ENCODE measurements at regions not wholly inside any gene's neighbourhood (a gene's known extent, or its start where the extent isn't known, plus 50 kb on each side); places are given as distances from the start of the nearest gene placed in this dataset.

GRCh38 chr5:158011422-158011821 lies 152.5 kb upstream of the CLINT1 start:
- Histone ChIP-seq H3K4me1 (ENCODE audit: control insufficient read depth, insufficient read depth, low read length, poor library complexity, severe bottlenecking) (no peaks in the 10 kb centered on the region), H3K4me3 (ENCODE audit: extremely low read depth, insufficient read depth, low read length, poor library complexity, severe bottlenecking) (no peak overlapping the region), H3K9me3 (ENCODE audit: control insufficient read depth, low read length) (no peaks in the 10 kb centered on the region), H3K27ac (ENCODE audit: low read depth, low read length, severe bottlenecking) (no peak overlapping the region), H3K36me3 (ENCODE audit: control insufficient read depth, insufficient read depth, low read length) (no peaks in the 10 kb centered on the region)

DNA sequence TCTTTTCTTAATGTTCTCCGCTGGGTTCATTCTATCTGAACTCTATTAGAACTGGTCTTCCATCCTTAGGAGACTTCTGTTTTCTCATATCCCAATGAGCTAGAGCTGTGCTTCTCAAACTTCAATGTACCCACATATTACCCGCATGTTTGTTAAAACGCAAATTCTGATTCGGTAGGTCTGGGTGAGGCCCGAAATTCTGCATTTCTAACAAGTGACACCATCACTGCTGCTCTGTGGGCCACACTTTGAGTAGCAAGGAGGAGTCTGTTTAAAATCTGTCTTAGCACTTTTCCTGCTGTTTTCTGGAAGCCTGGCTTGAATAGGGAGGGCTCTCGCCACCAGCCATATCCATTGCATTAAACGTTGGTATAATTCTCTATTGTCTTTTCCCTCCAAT lies 151.9 kb upstream of the CLINT1 start:
- H3K27ac ChIP-seq (ENCODE audit: low read depth, low read length, severe bottlenecking), result no peak overlapping the region
- no peaks in the 10 kb centered on the region for H3K36me3 ChIP-seq (ENCODE audit: control insufficient read depth, insufficient read depth, low read length)
- peaks cover 3% of the 10 kb centered on the region for H3K9me3 ChIP-seq (ENCODE audit: control insufficient read depth, low read length)
- H3K4me1 ChIP-seq (ENCODE audit: control insufficient read depth, insufficient read depth, low read length, poor library complexity, severe bottlenecking), result no peaks in the 10 kb centered on the region
- 80 to 83% methylated on average over 4 to 5 of the region's 7 CpGs for WGBS, 2 experiments (ENCODE audit: insufficient coverage in 2 of 2)
- no peak overlapping the region for H3K4me3 ChIP-seq (ENCODE audit: extremely low read depth, insufficient read depth, low read length, poor library complexity, severe bottlenecking)

DNA sequence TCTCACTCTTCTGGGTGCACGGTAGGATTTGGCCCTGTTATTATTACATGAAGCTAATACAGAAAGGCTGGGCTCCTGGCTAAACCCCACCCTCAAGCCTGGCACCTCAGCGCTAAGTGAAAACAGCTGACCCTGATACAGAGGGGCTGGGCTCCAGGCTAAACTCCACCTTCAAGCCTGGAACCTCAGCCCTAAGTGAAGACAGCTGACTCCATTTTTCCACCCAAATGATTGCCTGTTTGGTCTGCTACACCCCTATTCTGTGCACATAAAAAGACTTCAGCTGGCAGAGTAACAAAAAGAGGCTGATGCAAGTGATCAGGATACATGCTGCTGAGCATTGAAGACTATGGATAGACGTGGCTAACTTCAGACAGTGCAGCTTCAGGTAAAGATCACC lies 148.4 kb upstream of the CLINT1 start:
- Histone ChIP-seq H3K27ac (ENCODE audit: low read depth, low read length, severe bottlenecking) (no peak overlapping the region), H3K4me1 (ENCODE audit: control insufficient read depth, insufficient read depth, low read length, poor library complexity, severe bottlenecking) (no peaks in the 10 kb centered on the region), H3K36me3 (ENCODE audit: control insufficient read depth, insufficient read depth, low read length) (no peaks in the 10 kb centered on the region), H3K4me3 (ENCODE audit: extremely low read depth, insufficient read depth, low read length, poor library complexity, severe bottlenecking) (no peak overlapping the region), H3K9me3 (ENCODE audit: control insufficient read depth, low read length) (peaks cover 6% of the 10 kb centered on the region)
- 86 to 89% methylated on average over 1 to 3 of the region's 3 CpGs for WGBS, 2 experiments (ENCODE audit: insufficient coverage in 2 of 2)

DNA sequence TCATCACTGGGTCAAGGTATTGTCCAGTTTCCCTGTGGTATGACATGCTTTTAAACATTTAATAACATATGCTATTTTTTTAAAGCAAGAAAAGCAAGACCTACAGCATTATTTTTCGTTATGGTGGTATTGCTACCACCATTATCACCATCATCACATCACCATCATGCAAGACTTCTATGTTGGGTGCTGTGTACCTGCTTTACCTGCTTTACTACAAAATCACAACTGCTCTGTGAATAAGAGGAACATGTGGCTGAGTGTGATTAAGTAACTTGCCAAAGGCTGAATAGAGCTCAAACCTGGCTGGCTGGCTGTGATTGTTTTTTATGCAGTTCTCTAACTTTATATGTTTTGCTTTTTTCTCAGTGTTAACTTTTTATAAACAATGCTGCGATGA lies 140.8 kb upstream of the CLINT1 start:
- no peaks in the 10 kb centered on the region for H3K9me3 ChIP-seq (ENCODE audit: control insufficient read depth, low read length)
- WGBS, 2 experiments (ENCODE audit: insufficient coverage in 2 of 2), result no CpG with 5 or more reads among the region's 2 CpGs
- H3K27ac ChIP-seq (ENCODE audit: low read depth, low read length, severe bottlenecking), result no peak overlapping the region
- H3K36me3 ChIP-seq (ENCODE audit: control insufficient read depth, insufficient read depth, low read length), result no peaks in the 10 kb centered on the region
- H3K4me3 ChIP-seq (ENCODE audit: extremely low read depth, insufficient read depth, low read length, poor library complexity, severe bottlenecking), result no peak overlapping the region
- H3K4me1 ChIP-seq (ENCODE audit: control insufficient read depth, insufficient read depth, low read length, poor library complexity, severe bottlenecking), result no peaks in the 10 kb centered on the region

DNA sequence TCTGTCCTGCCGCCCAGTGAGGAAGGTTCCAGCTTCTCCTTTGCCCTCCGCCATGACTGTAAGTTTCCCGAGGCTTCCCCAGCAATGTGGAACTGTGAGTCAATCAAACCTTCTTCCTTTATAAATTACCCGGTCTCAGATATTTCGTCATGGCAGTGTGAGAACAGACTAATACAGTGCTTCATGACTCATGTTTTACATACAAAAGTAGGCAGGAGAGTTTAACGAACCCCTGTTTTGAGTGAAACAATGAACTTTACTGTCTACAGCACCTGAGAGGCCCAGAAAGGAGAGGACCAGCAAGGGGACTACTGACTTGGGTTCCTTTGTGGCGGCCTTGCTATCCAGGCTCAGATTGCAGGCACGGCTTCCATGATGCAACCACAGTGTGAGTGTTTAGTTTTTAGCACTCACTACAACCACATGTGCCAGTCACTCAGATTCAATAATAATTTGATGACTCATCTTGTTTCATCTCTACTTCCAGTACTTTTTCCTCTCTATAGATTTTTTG lies 139.1 kb upstream of the CLINT1 start:
- Histone ChIP-seq H3K36me3 (ENCODE audit: control insufficient read depth, insufficient read depth, low read length) (no peaks in the 10 kb centered on the region), H3K4me3 (ENCODE audit: extremely low read depth, insufficient read depth, low read length, poor library complexity, severe bottlenecking) (no peak overlapping the region)
- 93 to 94% methylated on average over 5 to 7 of the region's 8 CpGs for WGBS, 2 experiments (ENCODE audit: insufficient coverage in 2 of 2)

DNA sequence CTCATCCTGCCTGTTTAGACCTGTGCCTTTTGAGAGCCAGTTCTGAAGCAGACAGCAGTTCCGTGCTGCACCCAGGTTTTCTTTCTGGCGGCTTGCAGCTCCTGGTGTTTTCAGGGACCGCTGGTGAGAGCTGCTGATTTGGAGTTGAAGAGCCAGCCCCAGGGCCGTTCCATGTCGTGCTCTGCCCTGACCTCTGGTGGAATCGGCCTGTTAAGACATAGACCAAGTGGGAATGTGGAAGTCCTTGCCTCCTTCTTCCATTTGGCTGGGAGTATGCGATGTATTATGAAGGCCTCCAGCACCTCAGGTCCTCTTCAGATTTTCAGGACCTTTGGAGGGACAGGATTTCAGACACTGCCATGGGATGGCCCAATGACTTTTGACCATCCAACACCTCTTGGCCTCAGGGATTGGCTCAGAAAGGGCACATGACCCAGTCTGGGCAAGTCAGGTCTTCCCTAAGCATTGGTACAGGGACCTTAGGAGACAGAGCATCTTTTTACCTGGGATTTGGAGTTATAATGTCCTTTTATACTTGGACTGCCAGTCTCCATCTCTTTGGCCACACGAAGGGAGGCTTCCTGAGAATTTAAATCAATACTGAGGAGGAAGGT lies 136.1 kb upstream of the CLINT1 start:
- Histone ChIP-seq H3K9me3 (ENCODE audit: control insufficient read depth, low read length) (no peaks in the 10 kb centered on the region), H3K27ac (ENCODE audit: low read depth, low read length, severe bottlenecking) (no peak overlapping the region), H3K36me3 (ENCODE audit: control insufficient read depth, insufficient read depth, low read length) (no peaks in the 10 kb centered on the region), H3K4me3 (ENCODE audit: extremely low read depth, insufficient read depth, low read length, poor library complexity, severe bottlenecking) (no peak overlapping the region), H3K4me1 (ENCODE audit: control insufficient read depth, insufficient read depth, low read length, poor library complexity, severe bottlenecking) (no peaks in the 10 kb centered on the region)
- 20 to 29% methylated on average over 4 to 5 of the region's 8 CpGs for WGBS, 2 experiments (ENCODE audit: insufficient coverage in 2 of 2)

More for the DNA sequence above, 139.1 kb upstream of the CLINT1 start:
- Histone ChIP-seq H3K27ac (ENCODE audit: low read depth, low read length, severe bottlenecking) (no peak overlapping the region), H3K9me3 (ENCODE audit: control insufficient read depth, low read length) (no peaks in the 10 kb centered on the region), H3K4me1 (ENCODE audit: control insufficient read depth, insufficient read depth, low read length, poor library complexity, severe bottlenecking) (no peaks in the 10 kb centered on the region)

DNA sequence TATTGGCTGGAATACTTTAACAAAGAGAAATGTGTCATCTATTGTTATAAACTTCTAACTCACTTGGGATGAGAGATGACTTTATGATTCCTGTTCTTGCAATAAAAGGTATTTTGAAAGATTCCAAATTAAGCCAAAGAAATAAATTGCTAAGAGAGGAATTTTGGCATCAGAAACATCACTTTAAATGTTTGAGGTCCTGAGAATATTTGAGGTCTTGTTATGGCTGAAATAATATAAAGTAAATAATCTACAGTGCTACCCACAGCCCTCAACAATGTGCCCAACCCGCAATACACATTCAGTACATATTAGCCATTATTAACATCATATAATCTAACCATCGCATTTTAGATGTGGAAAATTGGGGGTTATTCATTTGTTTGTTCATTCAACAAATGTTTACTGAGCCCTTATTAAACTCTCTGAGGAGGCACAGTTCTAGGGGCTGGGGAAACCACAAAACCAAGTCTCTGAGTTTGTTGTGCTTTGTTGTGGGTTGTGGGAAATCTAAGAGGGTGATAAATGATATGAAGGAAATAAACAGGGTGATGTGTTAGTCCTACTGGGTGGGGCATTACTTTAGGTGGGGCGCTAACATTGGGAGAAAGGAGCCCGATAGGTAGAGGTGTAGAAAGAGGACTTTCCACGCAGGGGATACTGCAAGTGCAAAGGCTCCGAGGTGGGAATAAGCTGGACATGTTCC lies 135.2 kb upstream of the CLINT1 start:
- Histone ChIP-seq H3K9me3 (ENCODE audit: control insufficient read depth, low read length) (no peaks in the 10 kb centered on the region), H3K4me1 (ENCODE audit: control insufficient read depth, insufficient read depth, low read length, poor library complexity, severe bottlenecking) (no peaks in the 10 kb centered on the region), H3K27ac (ENCODE audit: low read depth, low read length, severe bottlenecking) (no peak overlapping the region), H3K36me3 (ENCODE audit: control insufficient read depth, insufficient read depth, low read length) (no peaks in the 10 kb centered on the region), H3K4me3 (ENCODE audit: extremely low read depth, insufficient read depth, low read length, poor library complexity, severe bottlenecking) (no peak overlapping the region)
- 92 to 100% methylated on average over 3 to 4 of the region's 6 CpGs for WGBS, 2 experiments (ENCODE audit: insufficient coverage in 2 of 2)

DNA sequence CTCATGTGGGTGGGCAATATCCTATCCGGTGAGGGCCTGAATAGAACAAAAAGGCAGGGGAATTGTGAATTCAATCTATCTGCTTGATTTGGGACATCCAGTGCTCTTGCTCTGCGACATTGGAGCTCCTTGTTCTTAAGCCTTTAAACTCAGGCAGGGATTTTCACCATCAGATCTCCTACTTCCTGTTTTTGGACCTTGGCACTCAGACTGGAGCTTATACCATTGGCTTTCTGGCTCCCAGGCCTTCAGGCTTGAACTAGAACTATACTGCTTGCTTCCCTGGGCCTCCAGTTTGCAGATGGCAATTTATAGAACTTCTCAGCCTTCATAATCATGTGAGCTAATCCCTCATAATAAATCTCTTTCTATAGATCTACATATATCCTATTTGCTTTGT lies 134.3 kb upstream of the CLINT1 start:
- 94 to 100% methylated on average over 1 to 2 of the region's 2 CpGs for WGBS, 2 experiments (ENCODE audit: insufficient coverage in 2 of 2)
- no peak overlapping the region for H3K4me3 ChIP-seq (ENCODE audit: extremely low read depth, insufficient read depth, low read length, poor library complexity, severe bottlenecking)
- no peak overlapping the region for H3K27ac ChIP-seq (ENCODE audit: low read depth, low read length, severe bottlenecking)
- no peaks in the 10 kb centered on the region for H3K36me3 ChIP-seq (ENCODE audit: control insufficient read depth, insufficient read depth, low read length)
- no peaks in the 10 kb centered on the region for H3K9me3 ChIP-seq (ENCODE audit: control insufficient read depth, low read length)
- no peaks in the 10 kb centered on the region for H3K4me1 ChIP-seq (ENCODE audit: control insufficient read depth, insufficient read depth, low read length, poor library complexity, severe bottlenecking)

DNA sequence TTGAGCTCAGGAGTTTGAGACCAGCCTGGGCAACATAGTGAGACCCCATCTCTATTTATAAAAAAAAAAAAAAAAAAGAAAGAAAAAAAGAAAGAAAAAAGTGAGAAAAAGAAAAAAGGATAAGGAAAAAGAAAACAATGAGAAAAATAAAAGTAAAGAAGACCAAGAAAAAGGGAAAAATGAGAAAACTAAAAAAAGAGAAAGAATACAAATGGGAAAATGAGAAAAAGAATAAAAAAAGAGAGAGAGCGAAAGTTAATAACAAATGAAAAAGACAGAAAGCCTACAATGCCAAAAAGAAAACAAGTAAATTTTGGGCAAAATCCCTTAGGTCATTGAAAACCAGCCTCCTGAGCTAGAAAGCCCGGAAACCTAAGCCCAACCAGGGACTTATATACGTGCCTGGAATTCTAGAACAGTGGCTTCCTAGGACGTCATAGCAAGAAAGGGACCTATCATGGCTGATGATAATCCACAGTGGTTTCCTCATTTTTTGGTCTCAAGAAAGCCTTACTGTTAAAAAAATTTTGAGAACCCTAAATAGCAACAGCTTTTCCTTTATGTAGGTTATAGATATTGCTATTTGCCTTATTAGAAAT lies 131.7 kb upstream of the CLINT1 start:
- Histone ChIP-seq H3K4me1 (ENCODE audit: control insufficient read depth, insufficient read depth, low read length, poor library complexity, severe bottlenecking) (no peaks in the 10 kb centered on the region), H3K9me3 (ENCODE audit: control insufficient read depth, low read length) (no peaks in the 10 kb centered on the region), H3K4me3 (ENCODE audit: extremely low read depth, insufficient read depth, low read length, poor library complexity, severe bottlenecking) (no peak overlapping the region), H3K27ac (ENCODE audit: low read depth, low read length, severe bottlenecking) (no peak overlapping the region), H3K36me3 (ENCODE audit: control insufficient read depth, insufficient read depth, low read length) (no peaks in the 10 kb centered on the region)
- WGBS, 2 experiments (ENCODE audit: insufficient coverage in 2 of 2), result 89 to 97% methylated on average over 3 of the region's 4 CpGs

DNA sequence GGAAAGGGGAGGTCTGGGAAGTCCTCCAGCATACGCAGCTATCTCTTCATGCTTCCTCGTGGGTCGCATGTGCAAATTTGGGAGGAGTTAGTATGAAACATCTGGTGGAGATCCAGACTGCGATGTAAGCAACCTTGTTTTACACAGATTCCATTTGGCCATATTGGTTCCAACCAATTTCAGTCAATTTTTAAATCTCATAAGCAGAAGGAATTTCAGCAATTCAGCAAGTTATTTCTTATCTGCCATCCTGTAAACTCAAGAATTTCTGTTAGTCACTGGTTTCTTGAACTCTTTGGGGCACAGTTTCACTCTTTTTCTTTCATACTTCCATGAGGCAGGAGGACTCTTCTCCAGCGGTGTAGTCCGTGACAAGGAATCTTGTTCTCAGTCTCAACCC lies 130.4 kb upstream of the CLINT1 start:
- WGBS, 2 experiments (ENCODE audit: insufficient coverage in 2 of 2), result 98% methylated on average over 4 to 6 of the region's 6 CpGs
- Histone ChIP-seq H3K27ac (ENCODE audit: low read depth, low read length, severe bottlenecking) (no peak overlapping the region), H3K4me3 (ENCODE audit: extremely low read depth, insufficient read depth, low read length, poor library complexity, severe bottlenecking) (no peak overlapping the region), H3K36me3 (ENCODE audit: control insufficient read depth, insufficient read depth, low read length) (no peaks in the 10 kb centered on the region), H3K4me1 (ENCODE audit: control insufficient read depth, insufficient read depth, low read length, poor library complexity, severe bottlenecking) (no peaks in the 10 kb centered on the region), H3K9me3 (ENCODE audit: control insufficient read depth, low read length) (no peaks in the 10 kb centered on the region)

GRCh38 chr5:157987259-157987658 lies 128.3 kb upstream of the CLINT1 start:
- no peaks in the 10 kb centered on the region for H3K36me3 ChIP-seq (ENCODE audit: control insufficient read depth, insufficient read depth, low read length)
- H3K4me1 ChIP-seq (ENCODE audit: control insufficient read depth, insufficient read depth, low read length, poor library complexity, severe bottlenecking), result no peaks in the 10 kb centered on the region
- no peak overlapping the region for H3K4me3 ChIP-seq (ENCODE audit: extremely low read depth, insufficient read depth, low read length, poor library complexity, severe bottlenecking)
- no peaks in the 10 kb centered on the region for H3K9me3 ChIP-seq (ENCODE audit: control insufficient read depth, low read length)
- 93 to 97% methylated on average over 13 to 15 of the region's 15 CpGs for WGBS, 2 experiments (ENCODE audit: insufficient coverage in 2 of 2)
- H3K27ac ChIP-seq (ENCODE audit: low read depth, low read length, severe bottlenecking), result no peak overlapping the region

Measured in mesodermal cell (in vitro differentiated cells).